Putamen (tissue), 1 donor: ENCODE measurements at regions not wholly inside any gene's neighbourhood (a gene's known extent, or its start where the extent isn't known, plus 50 kb on each side); places are given as distances from the start of the nearest gene placed in this dataset.
A peak's percentile ranks its signal among the peaks of the same experiment; 100 is the strongest.
"Not testable (repeated sequence)": the region's sequence is repeated elsewhere in the genome, so short reads cannot be mapped to it uniquely, and the experiment has no call there.

Experiments used
- DNase-seq: peaks from one replicate; pipeline ENCODE4 v3.0.0-alpha.2; 2016; ENCODE audit warnings: low spot score

DNA sequence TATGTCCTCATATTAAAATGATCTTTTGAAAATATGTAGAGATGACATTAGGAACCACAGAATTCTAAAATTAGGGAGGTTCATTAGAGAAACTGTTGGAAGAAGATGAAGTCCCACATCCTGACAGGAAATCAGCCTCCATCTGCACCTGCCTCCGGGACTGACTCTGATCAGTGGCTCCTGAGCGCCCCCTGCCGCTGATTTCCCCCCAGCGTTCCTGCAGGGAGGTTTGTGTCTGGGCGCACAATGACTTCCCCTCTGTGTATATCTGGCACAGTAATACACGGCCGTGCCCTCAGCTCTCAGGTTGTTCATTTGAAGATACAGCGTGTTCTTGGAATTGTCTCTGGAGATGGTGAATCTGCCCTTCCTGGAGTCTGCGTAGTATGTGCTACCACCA is 883.8 kb downstream of the TMEM121 start:
- not testable (repeated sequence) for DNase-seq

DNA sequence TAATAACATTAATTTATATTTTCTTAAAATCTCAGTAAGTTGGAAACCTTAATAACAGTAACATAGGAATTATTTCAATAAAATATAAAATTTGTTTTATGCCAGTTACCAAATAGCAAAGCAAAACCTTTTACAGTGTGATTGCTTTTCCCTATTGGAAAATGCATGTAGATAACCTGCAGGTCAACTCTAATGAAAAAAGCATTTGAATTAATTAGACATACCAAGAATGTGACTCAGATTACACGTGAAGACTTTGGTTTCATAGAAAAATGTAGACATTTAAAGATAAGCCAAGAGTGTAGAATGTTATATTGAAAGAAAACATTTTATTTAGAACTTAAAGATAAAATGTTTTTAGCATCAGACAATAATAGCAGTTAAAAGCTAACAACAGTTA is 888.1 kb downstream of the TMEM121 start:
- no peak for DNase-seq

DNA sequence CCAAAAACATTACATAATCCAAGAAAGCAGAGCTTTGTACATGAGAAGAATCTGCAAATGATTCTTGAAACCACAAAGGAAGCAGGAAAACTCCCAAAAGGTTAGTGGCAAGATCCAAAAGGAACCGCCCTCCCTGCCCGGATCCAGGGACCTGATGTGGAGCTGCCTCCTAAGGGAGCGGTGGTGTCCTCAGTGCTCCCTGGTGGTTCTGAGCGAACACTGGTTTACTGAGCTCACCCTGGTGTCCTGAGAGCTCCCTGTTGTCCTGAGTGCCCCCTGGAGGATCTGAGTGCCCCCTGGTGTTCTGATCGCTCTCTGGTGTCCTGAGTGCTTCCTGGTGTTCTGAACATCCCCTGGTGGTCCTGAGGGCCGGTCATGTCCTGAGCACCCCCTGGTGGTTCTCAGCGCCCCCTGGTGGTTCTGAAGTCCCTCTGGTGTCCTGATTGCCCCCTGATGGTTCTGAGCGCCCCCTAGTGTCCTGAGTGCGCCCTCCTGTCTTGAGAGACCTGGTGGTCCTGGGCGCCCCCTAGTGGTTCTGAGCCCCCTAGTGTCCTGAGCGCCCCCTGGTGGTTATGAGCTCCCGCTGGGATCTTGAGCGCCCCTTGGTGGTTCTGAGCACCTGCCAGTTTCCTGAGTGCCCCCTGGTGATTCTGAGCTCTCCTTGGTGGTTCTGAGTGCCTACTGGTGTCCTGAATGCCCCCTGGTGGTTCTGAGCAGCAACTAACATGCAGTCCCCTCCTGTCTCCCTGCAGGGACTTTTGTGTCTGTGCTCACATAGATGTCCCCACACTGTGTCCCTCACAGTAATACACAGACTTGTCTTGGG is 891.1 kb downstream of the TMEM121 start:
- DNase-seq: no peak

DNA sequence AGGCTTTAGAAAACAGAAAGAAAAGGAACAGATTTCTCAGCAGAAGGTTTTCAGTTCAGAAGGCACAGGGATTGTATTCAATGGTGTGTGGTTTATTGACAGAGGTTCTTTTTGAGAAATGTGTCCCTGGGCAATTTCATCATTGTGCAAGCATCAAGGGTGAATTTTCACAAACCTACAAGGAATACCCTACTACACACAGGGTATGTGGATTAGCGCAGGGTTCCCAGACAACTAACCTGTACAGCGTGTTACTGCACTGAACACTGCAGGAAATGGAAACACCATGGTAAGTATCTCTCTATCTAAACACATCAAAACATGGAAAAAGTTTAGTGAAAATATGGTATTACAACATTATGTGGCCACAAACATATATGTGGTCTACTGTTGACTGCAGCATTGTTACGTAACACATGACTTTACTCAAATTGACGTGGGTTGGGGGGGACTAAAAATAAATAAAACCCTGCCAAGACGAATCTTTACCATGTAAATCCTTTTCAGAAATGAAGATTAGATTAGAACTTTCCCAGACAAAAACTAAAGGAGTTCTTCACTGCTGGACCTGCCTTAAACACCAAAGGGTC is 893.1 kb downstream of the TMEM121 start:
- no peak for DNase-seq

DNA sequence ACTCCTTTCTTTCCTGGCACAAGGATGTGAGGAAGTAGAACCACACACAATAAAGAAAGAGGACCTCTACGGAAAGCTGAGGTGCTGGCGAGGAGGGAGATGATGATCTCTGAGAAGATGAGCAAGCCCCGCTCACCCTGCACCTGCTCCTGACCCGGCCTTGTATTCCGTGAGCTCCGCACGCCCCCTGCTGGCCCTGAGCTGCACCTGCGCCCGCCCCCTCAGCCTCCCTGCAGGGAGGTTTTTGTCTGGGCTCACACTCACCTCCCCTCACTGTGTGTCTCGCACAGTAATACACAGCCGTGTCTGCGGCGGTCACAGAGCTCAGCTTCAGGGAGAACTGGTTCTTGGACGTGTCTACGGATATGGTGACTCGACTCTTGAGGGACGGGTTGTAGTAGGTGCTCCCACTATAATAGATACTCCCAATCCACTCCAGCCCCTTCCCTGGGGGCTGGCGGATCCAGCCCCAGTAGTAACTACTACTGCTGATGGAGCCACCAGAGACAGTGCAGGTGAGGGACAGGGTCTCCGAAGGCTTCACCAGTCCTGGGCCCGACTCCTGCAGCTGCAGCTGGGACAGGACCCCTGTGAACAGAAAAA is 895.1 kb downstream of the TMEM121 start:
- DNase-seq: peak; percentile 7

DNA sequence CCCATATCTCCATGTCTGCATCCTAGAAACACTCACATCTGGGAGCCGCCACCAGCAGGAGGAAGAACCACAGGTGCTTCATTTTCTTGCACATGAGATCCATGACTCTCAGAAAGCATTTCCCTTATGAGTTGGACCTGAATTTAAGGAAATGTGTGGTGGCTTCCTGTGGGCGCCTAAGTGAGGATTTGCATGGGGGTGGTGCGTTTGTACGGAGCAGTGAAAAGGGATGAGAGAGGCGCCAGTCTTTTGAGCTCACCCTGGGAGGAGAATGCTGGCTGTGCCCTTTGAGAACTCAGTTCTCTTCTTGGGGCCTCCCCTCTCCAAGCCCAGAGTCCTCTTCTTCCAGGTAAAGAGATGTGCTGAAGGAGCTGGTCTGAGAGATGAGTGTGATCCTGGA is 895.7 kb downstream of the TMEM121 start:
- DNase-seq: no peak

DNA sequence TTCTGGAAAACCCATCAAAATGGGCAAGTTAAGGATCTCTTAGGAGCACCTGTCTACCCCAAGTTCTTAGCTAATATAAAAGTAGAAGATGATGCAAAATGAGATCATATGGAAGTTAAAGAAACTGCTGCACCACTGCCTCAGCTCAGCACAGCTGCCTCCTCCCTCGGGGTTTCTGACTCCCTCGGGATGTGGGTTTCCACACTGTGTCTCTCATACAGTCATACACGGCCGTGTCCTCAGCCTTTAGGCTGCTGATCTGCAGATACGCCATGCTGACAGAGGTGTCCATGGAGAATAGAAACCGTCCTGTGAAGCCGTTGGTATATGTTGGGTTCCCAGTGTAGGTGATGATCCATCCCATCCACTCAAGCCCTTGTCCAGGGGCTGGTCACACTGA is 898.8 kb downstream of the TMEM121 start:
- not testable (repeated sequence) for DNase-seq

DNA sequence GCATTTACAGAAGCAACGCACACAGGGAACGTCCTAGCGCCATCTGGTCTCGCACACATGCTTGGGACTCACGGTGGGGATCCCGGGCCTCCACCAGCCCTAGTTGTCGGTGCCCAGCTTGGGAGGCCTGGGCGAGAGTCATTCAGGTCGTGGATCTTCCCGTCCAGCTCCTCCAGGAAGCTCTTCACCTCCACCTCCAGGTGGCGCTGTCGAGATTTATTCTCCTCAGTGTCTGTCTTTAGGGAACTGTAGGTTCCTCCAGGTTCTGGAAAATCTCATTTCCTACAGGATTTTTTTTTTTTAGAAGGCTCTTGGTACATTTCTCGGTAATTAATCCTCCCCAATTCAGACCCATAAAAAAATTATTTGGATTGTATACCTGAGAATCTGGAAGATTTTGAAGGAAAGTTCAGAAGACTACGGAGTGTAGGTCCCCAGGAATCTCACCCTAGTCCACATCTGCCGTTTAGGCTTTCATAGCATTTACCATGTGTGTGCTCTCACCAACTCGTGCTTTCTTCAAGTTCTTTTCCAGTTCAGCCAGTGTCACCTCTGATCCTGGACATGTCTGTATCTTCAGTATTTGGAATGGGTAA is 910.0 kb downstream of the TMEM121 start:
- DNase-seq: peak; percentile 2

DNA sequence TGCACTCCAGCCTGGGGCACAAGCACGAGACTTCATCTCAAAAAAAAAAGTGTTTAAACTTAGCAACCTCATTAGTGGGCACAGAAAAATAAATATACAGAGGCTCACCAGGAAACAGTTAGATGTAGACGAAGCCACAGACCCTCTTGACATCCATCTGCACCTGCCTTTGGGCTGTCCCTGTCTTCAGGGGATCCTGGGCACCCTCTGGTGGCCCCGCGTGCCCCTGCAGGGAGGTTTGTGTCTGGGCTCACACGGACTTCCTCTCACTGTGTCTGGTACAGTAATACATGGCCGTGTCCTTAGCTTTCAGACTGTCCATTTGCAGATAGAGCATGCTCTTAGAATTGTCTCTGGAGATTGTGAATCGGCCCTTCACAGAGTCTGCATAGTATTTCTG is 916.5 kb downstream of the TMEM121 start:
- DNase-seq: no peak

DNA sequence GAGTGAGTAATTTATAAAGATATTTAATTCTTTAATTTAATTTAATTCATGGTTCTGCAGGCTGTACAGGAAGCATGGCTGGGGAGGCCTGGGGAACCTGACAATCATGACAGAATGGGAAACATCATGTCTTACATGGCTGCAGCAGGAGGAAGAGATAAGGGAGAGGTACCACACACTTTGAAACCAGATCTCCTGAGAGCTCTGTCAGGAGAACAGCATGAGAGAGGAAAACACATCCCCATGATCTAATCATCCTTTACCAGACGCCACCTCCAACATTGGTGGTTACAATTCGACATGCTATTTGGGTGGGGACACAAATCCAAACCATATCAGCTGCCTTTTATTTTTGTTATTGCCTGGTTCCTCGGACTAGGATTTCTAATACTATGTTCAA is 928.6 kb downstream of the TMEM121 start:
- no peak for DNase-seq

DNA sequence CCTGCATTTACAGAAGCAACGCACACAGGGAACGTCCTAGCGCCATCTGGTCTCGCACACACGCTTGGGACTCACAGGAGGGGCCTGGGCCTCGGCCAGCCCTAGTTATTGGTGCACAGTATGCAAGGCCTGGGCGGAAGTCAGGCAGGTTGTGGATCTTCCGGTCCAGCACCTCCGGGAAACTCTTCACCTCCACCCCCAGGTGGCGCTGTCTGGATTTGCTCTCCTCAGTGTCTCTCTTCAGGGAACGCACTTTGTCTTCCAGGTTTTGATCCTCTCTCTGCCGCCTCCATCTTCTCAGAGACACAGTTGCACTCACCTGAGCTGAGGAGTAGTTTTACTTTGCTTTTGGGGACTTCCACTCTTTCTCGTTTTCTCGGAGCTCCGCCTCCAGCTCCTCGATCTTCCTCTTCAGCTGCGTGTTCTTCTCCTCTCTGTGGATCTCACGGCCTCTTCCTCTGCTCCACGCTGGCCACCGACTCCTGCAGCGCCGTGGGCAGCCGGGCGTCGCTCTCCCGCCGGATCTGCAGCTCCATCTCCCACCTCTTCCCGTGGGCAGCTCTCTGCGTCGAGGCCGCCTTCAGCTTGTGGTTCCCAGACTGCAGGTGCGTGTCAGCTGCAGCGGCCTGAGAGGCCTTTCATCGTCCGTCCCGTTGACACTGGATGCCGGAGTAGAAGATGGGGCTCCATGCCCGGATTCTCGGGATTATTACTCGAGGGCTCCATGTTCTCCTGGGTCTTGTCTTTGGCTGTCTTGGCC is 933.8 kb downstream of the TMEM121 start:
- DNase-seq: no peak

DNA sequence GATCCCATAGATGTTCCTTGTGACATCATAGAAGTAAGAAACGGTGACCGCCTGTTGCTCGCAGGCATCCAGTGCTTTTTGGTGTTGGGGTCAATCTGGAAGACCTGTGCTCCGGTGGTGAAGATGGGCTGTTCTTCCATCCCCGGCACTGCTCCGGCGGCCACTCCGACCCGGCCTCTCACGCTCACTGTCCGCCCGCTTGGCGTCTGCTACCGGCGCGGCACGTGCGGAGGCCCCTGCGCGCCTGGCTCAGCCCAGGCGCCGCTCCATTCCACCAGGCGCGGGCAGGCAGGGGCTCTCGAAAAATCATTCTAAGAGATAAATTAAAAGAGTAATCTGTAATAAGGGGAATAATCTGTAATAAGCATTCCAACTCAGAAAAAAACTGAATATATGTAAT is 934.5 kb downstream of the TMEM121 start:
- no peak for DNase-seq

DNA sequence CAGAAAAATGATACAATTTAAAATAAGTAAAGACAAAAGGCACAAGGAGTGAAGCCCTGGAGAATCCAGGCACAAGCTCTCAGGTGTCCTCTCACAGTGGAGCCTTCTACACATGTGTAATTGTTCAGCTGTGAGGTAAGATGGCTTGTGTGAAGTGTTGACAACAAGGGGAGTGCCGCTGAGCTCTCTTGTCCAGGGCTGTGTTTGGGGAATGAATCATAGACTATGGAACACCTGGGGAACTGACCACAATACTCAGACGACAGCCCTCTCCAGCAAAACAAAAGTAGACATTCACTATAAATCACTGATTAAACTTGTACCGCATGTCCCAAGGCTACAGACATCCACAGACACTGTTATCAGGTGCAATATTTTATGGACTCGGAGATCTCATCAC is 940.1 kb downstream of the TMEM121 start:
- DNase-seq: not testable (repeated sequence)

DNA sequence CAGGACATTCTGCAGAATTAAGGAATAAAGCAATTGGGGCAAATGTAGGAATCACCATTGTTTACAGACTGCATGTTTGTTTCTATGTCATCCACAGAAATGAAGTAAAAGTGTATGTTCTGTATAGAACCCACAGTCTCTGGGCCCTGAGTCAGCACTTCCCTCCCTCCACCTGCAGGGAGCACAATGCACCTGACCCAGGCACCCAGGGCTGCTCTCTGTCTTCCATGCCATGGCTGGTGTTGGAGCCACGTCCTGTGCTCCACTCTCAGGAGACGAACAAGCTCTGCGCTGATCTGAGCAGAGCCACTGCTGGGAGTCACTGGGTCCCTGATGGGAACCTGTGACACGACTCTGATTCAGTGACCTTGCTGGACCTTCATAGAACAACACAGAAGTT is 942.5 kb downstream of the TMEM121 start:
- DNase-seq: not testable (repeated sequence)

DNA sequence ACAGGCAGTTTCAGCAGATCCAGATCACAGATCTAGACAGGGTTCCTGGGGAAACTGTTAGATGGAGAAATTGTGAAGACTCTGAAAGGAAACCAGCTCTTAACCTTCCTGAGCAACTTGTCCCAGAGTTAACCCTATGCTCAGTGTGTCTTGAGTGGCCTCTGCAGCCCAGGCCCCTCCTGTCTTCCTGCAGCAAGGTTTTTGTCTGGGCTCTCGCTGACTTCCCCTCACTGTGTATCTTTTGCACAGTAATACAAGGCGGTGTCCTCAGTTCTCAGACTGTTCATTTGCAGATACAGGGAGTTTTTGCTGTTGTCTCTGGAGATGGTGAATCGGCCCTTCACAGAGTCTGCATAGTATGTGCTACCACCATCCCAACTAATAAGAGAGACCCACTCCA is 943.6 kb downstream of the TMEM121 start:
- not testable (repeated sequence) for DNase-seq

DNA sequence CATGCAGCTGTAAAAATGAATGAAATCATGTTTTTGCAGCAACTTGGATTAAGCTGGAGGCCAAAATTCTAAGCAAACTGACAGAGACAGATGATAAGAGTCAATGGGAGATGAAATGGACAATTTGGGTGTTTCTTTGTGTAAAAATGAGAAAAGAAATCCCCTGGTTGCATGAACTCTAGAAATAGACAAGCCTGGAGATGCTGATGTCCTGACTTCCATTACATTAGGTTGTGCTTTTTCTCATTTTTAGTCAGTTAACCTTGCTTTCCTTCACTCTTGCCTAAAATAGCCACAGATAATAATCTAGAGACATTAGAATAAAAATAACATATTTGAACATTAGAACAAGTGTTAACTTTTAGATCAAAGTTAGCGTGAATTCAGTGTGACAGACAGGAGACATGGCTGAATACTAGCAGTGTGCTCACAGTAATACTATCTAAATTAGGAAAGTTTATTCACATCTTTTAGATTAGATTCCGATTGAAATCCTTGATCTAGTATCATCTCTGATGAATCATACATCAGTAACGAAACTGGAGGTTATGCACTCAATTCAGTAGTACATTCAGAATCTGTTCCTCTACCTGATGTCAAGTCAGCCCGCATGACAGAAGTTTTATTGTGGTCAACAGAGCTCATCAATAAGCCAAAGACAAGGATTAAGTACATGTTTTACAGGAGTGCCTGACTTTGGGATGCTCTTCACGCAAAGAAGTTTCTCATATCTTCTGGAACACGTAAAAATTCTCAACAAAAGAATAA is 948.1 kb downstream of the TMEM121 start:
- DNase-seq: not testable (repeated sequence)

DNA sequence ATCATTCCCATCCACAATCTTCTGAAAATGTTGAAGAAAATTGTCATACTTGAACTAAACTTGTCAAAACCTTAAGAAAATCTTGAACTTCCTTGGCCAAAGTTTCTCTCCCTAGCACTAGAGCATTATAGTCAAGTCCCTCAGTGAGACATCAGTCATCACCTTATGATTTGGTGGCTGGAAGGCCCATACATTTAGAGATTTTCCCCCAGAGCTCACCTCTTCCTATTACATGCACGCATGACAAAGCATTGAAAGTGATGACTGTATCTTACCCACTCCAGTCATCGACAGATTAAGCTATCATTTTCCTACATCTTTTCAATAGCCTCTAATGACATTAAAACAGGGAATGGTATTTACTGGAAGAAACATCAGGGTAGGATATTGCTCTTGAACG is 948.8 kb downstream of the TMEM121 start:
- DNase-seq: not testable (repeated sequence)

DNA sequence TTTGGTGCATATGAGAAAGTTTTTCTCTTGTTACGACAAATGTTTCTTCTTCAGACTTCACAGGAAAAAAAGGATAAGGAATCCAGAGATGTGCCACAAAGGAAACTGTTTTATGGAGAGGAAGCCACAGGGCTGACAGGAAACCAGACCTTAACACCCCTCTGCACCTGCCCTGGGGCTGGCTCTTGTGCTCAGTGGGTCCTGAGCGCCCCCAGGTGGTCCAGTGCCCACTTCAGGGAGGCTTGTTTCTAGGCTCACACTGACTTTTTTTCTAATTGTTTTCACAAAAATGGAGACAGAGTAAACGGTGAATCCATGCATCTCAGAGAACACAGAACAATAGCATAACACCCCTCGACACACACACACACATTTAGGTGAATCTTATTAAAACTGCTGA is 951.2 kb downstream of the TMEM121 start:
- not testable (repeated sequence) for DNase-seq

DNA sequence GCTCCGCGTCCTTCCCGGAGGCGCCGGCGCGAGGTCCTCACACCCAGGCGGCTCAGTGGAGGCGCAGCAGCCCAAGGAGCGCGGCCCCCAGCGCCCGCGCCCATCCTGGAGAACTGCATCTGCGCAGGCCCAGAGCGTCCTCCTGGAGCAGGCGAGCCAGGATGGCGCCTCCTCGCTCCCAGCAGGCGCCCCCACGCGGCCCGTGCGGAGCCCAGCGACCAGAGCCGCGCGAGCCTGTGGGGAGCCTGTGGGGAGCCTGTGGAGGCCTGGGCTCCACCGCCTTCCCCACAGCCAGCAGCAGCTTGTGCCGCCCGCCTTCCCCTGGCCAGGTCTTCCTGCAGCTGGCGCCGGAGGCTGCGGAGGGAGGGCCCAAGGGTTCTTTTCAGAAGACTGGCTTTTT is 953.9 kb downstream of the TMEM121 start:
- not testable (repeated sequence) for DNase-seq

DNA sequence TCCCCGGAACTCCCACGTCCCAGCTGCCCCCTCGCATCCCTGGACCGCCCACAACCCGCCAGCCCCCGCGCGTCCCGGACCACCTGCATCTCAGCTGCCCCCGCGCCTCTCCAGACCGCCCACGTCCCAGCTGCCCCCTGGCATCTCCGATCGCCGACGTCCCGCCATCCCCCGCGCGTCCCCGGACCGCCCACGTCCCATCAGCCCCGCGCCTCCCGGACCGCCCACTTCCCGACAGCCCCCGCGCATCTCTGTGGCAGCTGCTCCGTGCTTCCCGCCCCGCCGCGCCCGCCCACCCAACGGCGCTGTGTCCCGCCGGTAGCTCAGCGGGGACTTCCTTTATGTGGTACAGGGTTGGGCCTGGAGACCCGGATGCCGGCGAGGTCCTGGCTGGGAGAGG is 955.8 kb downstream of the TMEM121 start:
- DNase-seq: not testable (repeated sequence)

DNA sequence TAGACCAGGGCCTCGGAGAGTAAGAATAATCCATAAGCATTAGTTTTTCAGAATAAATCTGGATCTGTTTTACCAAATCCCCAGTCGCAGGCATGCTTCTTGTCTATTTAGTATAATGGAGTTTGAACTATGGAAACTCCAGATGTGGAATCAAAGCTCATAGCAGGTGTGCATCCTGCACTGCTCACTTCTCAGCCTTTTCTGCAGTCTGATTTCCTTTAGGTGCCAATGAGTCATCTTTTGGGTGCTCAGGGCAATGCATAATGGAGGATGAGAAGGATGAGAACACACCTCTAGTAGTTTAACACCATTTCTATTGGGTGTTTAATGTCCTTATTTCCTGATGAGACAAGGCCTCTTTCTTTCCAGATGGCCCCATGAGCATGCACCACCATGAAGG is 961.2 kb downstream of the TMEM121 start:
- no peak for DNase-seq
